GM12878 (cell line): ENCODE measurements at regions not wholly inside any gene's neighbourhood (a gene's known extent, or its start where the extent isn't known, plus 50 kb on each side); places are given as distances from the start of the nearest gene placed in this dataset.

ENCODE experiments used
- ATAC-seq: fragments of 200-7000 bp; cut with Tn5 transposase; 3 replicates; pipeline ENCODE4 v1.9.1; 2020; ENCODE audit warnings: mild to moderate bottlenecking, moderate library complexity
- BruUV-seq: library from RNA; stranded (reverse); fragments of 400-500 nt; replicated peaks from 2 replicates; lab custom pipeline; 2021; lab: Mats Ljungman, UMichigan
- CTCF ChIA-PET: fragments of 300-600 bp; sonication (Branson Sonifier 250); formaldehyde crosslinking; extraction: SDS; loops from one replicate; lab custom pipeline; 2021; ENCODE audit warnings: inconsistent platforms; lab: Yijun Ruan, JAX
- POLR2A ChIA-PET: fragments of 350-600 bp; formaldehyde crosslinking; extraction: SDS; loops from one replicate; lab custom pipeline; 2021; ENCODE audit warnings: inconsistent platforms; lab: Charles Lee
- RAD21 ChIA-PET: fragments of 300-600 bp; sonication (Branson Sonifier 250); formaldehyde crosslinking; loops from one replicate; lab custom pipeline; 2023; ENCODE audit warnings: antibody characterized with exemption; ENCODE audit not compliant: unreplicated experiment; lab: Charles Lee
- SMC1A ChIA-PET: fragments of 300-600 bp; sonication (Branson Sonifier 250); formaldehyde crosslinking; loops from one replicate; lab custom pipeline; 2023; ENCODE audit not compliant: unreplicated experiment, uncharacterized antibody; lab: Charles Lee
- DNase-seq: peaks from one replicate; pipeline ENCODE4 v3.0.0-alpha.2; 2011; ENCODE audit warnings: low read depth, low spot score
- FAIRE-seq: peaks from 3 replicates; lab custom pipeline; 2011; peaks lifted over from hg19 to GRCh38; lab: Jason Lieb, UNC
- H2AFZ ChIP-seq: 2 replicates; pipeline ENCODE4 v1.6.0; 2011; ENCODE audit warnings: low read depth, low read length, control low read depth; ENCODE audit not compliant: control insufficient read depth
- H3K27ac ChIP-seq: 2 replicates; pipeline ENCODE4 v1.5.1; 2011; ENCODE audit warnings: control low read depth; ENCODE audit not compliant: control insufficient read depth, insufficient read depth
- H3K27me3 ChIP-seq, 2 experiments: replicated peaks in 1 of 2; 2 replicates each; pipeline versions ENCODE4 v1.6.0 to v1.6.1; 2011; ENCODE audit warnings: low read length in 1 of 2; ENCODE audit not compliant: control insufficient read depth in 2 of 2, insufficient read depth in 2 of 2
- H3K36me3 ChIP-seq, 2 experiments: 2 replicates each; pipeline ENCODE4 v1.5.1; 2011; ENCODE audit warnings: low read length in 1 of 2; ENCODE audit not compliant: control insufficient read depth in 2 of 2, insufficient read depth in 2 of 2
- H3K4me1 ChIP-seq: 2 replicates; pipeline ENCODE4 v1.6.1; 2011; ENCODE audit warnings: mild to moderate bottlenecking, low read length, moderate library complexity, mixed read lengths; ENCODE audit not compliant: control insufficient read depth, insufficient read depth
- H3K4me2 ChIP-seq: 2 replicates; pipeline ENCODE4 v1.6.0; 2011; ENCODE audit warnings: control low read depth; ENCODE audit not compliant: control insufficient read depth, insufficient read depth
- H3K4me3 ChIP-seq: fragments of 200-600 bp; sonication (generic); 2 replicates; pipeline ENCODE4 v1.5.1; 2016
- H3K79me2 ChIP-seq: 2 replicates; pipeline ENCODE4 v1.6.0; 2011; ENCODE audit warnings: low read length; ENCODE audit not compliant: control insufficient read depth, insufficient read depth
- H3K9ac ChIP-seq: 2 replicates; pipeline ENCODE4 v1.8.0; 2011; ENCODE audit warnings: low read length, control low read depth, mixed read lengths; ENCODE audit not compliant: control insufficient read depth, insufficient read depth
- H3K9me3 ChIP-seq: replicated peaks from 3 replicates; pipeline ENCODE4 v1.5.1; 2011; ENCODE audit warnings: mild to moderate bottlenecking, low read length; ENCODE audit not compliant: control insufficient read depth, insufficient read depth
- H4K20me1 ChIP-seq: 2 replicates; pipeline ENCODE4 v1.6.0; 2011; ENCODE audit not compliant: control insufficient read depth, insufficient read depth
- ATF7 ChIP-seq: fragments of 450-650 bp; IDR thresholded peaks from 2 replicates; pipeline ENCODE4 v1.6.1; 2016; ENCODE audit warnings: low read depth, mild to moderate bottlenecking
- BMI1 ChIP-seq: fragments of 450-650 bp; IDR thresholded peaks from 2 replicates; pipeline ENCODE4 v1.6.1; 2016; ENCODE audit warnings: mild to moderate bottlenecking, moderate library complexity, borderline replicate concordance
- CBFB ChIP-seq: IDR thresholded peaks from 2 replicates; pipeline ENCODE4 v1.6.1; 2016; ENCODE audit warnings: antibody characterized with exemption, low read depth
- CEBPB ChIP-seq, 2 experiments: fragments of 150-350 bp in 1 of 2; IDR thresholded peaks; 2 replicates each; pipeline ENCODE4 v1.6.1; 2012 to 2014; ENCODE audit warnings: low read depth in 2 of 2, low read length in 2 of 2, borderline replicate concordance in 1 of 2, inconsistent platforms in 1 of 2
- EED ChIP-seq: sonication (generic); IDR thresholded peaks from 2 replicates; pipeline ENCODE4 v1.6.1; 2016; ENCODE audit warnings: antibody characterized with exemption, low read depth
- EGR1 ChIP-seq, 2 experiments: IDR thresholded peaks; 1 replicate in 1 of 2; 2 replicates in 1 of 2; pipeline ENCODE4 v1.6.1; 2011 to 2012; ENCODE audit warnings: low read depth in 2 of 2, low read length in 2 of 2, borderline replicate concordance in 1 of 2, mild to moderate bottlenecking in 1 of 2, moderate library complexity in 1 of 2
- ESRRA ChIP-seq: IDR thresholded peaks from 2 replicates; pipeline ENCODE4 v1.6.1; 2012; ENCODE audit warnings: mild to moderate bottlenecking, low read length, improper control_type of control experiment
- GABPA ChIP-seq: IDR thresholded peaks from 2 replicates; pipeline ENCODE4 v1.6.1; 2014; ENCODE audit warnings: antibody characterized with exemption, low read depth, mild to moderate bottlenecking, inconsistent platforms
- IRF4 ChIP-seq: IDR thresholded peaks from 2 replicates; pipeline ENCODE4 v1.6.1; 2011; ENCODE audit warnings: low read depth, low read length
- NR2C1 ChIP-seq: fragments of 450-650 bp; IDR thresholded peaks from 2 replicates; pipeline ENCODE4 v1.6.1; 2017; ENCODE audit warnings: antibody characterized with exemption, mild to moderate bottlenecking, moderate library complexity
- PAX8 ChIP-seq: fragments of 450-650 bp; IDR thresholded peaks from 2 replicates; pipeline ENCODE4 v1.6.1; 2017; ENCODE audit warnings: mild to moderate bottlenecking, moderate library complexity
- REST ChIP-seq: IDR thresholded peaks from 2 replicates; pipeline ENCODE4 v1.6.1; 2012; ENCODE audit warnings: mild to moderate bottlenecking, low read depth, low read length
- STAT1 ChIP-seq: fragments of 450-650 bp; conservative IDR thresholded peaks from 2 replicates; pipeline ENCODE4 v1.6.1; 2014; ENCODE audit warnings: antibody characterized with exemption, mild to moderate bottlenecking
- TAF1 ChIP-seq: IDR thresholded peaks from 2 replicates; pipeline ENCODE4 v1.6.1; 2011; ENCODE audit warnings: mild to moderate bottlenecking, low read depth, low read length, borderline replicate concordance
- ZBTB40 ChIP-seq: fragments of 450-650 bp; IDR thresholded peaks from 2 replicates; pipeline ENCODE4 v1.6.1; 2016; ENCODE audit warnings: mild to moderate bottlenecking, moderate library complexity, borderline replicate concordance
- ZNF622 ChIP-seq: fragments of 450-650 bp; IDR thresholded peaks from 2 replicates; pipeline ENCODE4 v1.6.1; 2017; ENCODE audit warnings: mild to moderate bottlenecking, inconsistent platforms
- WGBS: methylation state at CpG from one replicate; pipeline ENCODE4 v1.1.6; 2016; ENCODE audit warnings: low lambda C conversion rate; ENCODE audit not compliant: insufficient replicate concordance, insufficient coverage; ENCODE audit errors: missing lambda C conversion rate; 5-methylcytosine and 5-hydroxymethylcytosine counted together
- in situ Hi-C: fragments of 300-500 bp; cut with MboI; formaldehyde crosslinking; loops from 9 replicates; pipeline ENCODE4 v1.14.3; 2018; ENCODE audit warnings: mixed read lengths
- intact Hi-C: fragments of 100-400 bp; cut with micrococcal nuclease; formaldehyde crosslinking; loops from one replicate; pipeline ENCODE4 v1.14.2; 2022; ENCODE audit not compliant: unreplicated experiment

DNA sequence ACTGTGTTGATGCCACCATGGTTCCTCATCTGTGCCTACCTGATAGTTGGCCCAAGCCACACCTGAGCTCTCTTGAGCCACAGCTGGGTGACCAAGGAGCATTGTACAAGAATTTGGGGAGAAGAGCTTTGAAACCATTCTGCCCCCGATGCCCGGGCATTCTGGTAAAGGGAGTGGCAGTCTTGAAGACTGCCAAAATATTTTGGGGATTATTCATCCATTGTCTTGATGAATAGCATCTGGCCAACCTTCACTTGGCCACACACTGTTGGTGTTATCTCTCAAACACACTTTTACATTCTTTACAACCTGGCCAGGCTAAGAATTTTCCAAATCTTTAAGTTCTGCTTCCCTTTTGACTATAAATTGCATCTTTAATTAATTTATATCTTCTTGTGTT lies 113.1 kb upstream of the PCBD1 start:
- no peaks in the 10 kb centered on the region for H4K20me1 ChIP-seq
- ChIA-PET RAD21 (interaction anchor here (0.5 kb wide), 1 partner anchor 805 kb away, joined by 3 read pairs; no protein-coding TSS in a partner anchor), CTCF (no interaction called here), SMC1A (no interaction called here), POLR2A (no interaction called here)
- no peak for FAIRE-seq
- H3K4me1 ChIP-seq = no peaks in the 10 kb centered on the region
- WGBS = 83% methylated on average over 2 of the region's 2 CpGs
- in situ Hi-C loops = no loop called here
- H3K4me2 ChIP-seq = no peak overlapping the region
- no peak for ATAC-seq
- H3K27me3 ChIP-seq = peaks cover 0 to 2% of the 10 kb centered on the region in 2 experiments; a peak in 2 of 4 replicates
- H3K36me3 ChIP-seq = no peaks in the 10 kb centered on the region
- no peak overlapping the region for H3K27ac ChIP-seq
- no peaks in the 10 kb centered on the region for H3K9me3 ChIP-seq
- H2AFZ ChIP-seq = no peak overlapping the region
- H3K9ac ChIP-seq = no peak overlapping the region
- H3K79me2 ChIP-seq = no peaks in the 10 kb centered on the region
- TF ChIP-seq REST = no peak
- no peak for TF ChIP-seq BMI1
- no peak for TF ChIP-seq ATF7
- no peak for TF ChIP-seq CEBPB (IDR thresholded peaks at IDR 0.05; ENCODE audit: borderline replicate concordance in 1 of 2, low read depth in 2 of 2, low read length in 2 of 2)
- TF ChIP-seq CBFB = no peak
- TF ChIP-seq TAF1 = no peak
- TF ChIP-seq IRF4 = no peak
- no peak for TF ChIP-seq PAX8
- no peak for TF ChIP-seq STAT1
- TF ChIP-seq NR2C1 = no peak
- TF ChIP-seq EED = no peak
- no peak for TF ChIP-seq ZNF622
- TF ChIP-seq ZBTB40 = no peak
- no peak for TF ChIP-seq ESRRA
- TF ChIP-seq GABPA = no peak
- no peak for TF ChIP-seq EGR1 (IDR thresholded peaks at IDR 0.05; ENCODE audit: borderline replicate concordance in 1 of 2, low read depth in 2 of 2, low read length in 2 of 2)
- TF ChIP-seq, all 136 proteins: peak for 0
- intact Hi-C loops = no loop called here
- no peak overlapping the region for H3K4me3 ChIP-seq
- no peak for DNase-seq
- no TSS peak for BruUV-seq
